Thyroid gland (tissue), 4 donors: ENCODE measurements at regions not wholly inside any gene's neighbourhood (a gene's known extent, or its start where the extent isn't known, plus 50 kb on each side); places are given as distances from the start of the nearest gene placed in this dataset.

ENCODE experiments used
- POLR2A ChIP-seq, 2 donors: fragments of 450-650 bp; IDR thresholded peaks; one replicate each; pipeline ENCODE4 v1.6.1; 2017; ENCODE audit warnings: antibody characterized with exemption in 2 of 2, mild to moderate bottlenecking in 2 of 2, moderate library complexity in 1 of 2
- TF ChIP-seq, protein P1 (sequence below), 6 experiments: fragments of 200-600 bp in 3 of 6; fragments of 450-650 bp in 3 of 6; sonication (generic) in 3 of 6; IDR thresholded peaks; one replicate each; pipeline ENCODE4 v1.5.1; 2016 to 2019; ENCODE audit warnings: antibody characterized with exemption in 6 of 6, mild to moderate bottlenecking in 2 of 6, inconsistent platforms in 1 of 6, moderate library complexity in 1 of 6

- no peak for TF ChIP-seq POLR2A (IDR thresholded peaks at IDR 0.05)
- TF ChIP-seq, protein P1, sequence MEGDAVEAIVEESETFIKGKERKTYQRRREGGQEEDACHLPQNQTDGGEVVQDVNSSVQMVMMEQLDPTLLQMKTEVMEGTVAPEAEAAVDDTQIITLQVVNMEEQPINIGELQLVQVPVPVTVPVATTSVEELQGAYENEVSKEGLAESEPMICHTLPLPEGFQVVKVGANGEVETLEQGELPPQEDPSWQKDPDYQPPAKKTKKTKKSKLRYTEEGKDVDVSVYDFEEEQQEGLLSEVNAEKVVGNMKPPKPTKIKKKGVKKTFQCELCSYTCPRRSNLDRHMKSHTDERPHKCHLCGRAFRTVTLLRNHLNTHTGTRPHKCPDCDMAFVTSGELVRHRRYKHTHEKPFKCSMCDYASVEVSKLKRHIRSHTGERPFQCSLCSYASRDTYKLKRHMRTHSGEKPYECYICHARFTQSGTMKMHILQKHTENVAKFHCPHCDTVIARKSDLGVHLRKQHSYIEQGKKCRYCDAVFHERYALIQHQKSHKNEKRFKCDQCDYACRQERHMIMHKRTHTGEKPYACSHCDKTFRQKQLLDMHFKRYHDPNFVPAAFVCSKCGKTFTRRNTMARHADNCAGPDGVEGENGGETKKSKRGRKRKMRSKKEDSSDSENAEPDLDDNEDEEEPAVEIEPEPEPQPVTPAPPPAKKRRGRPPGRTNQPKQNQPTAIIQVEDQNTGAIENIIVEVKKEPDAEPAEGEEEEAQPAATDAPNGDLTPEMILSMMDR (IDR thresholded peaks at IDR 0.05): no peak
These were observed 104.5 kb upstream of the CELF4 start for GRCh38 chr18:37669991-37670534.
